HEK293 (cell line): ENCODE measurements at regions not wholly inside any gene's neighbourhood (a gene's known extent, or its start where the extent isn't known, plus 50 kb on each side); places are given as distances from the start of the nearest gene placed in this dataset.

Experiments used
- CTCF ChIA-PET: fragments of 350-600 bp; formaldehyde crosslinking; extraction: SDS; loops from one replicate; lab custom pipeline; 2021; ENCODE audit warnings: antibody characterized with exemption; lab: Yijun Ruan, JAX
- POLR2A ChIA-PET: fragments of 300-600 bp; formaldehyde crosslinking; extraction: SDS; loops from one replicate; lab custom pipeline; 2020; ENCODE audit warnings: antibody characterized with exemption, inconsistent platforms; lab: Yijun Ruan, JAX
- H3K27ac ChIP-seq: fragments of 200-500 bp; sonication (Bioruptor generic); 2 replicates; pipeline ENCODE4 v1.5.1; 2014; ENCODE audit warnings: low read depth, low read length, control low read depth, inconsistent platforms; ENCODE audit errors: extremely low read depth
- H3K36me3 ChIP-seq, 2 experiments: fragments of 200-500 bp in 1 of 2; sonication (Bioruptor generic) in 1 of 2; 1 replicate in 1 of 2; 2 replicates in 1 of 2; pipeline ENCODE4 v1.5.1; 2014 to 2017; ENCODE audit warnings: inconsistent platforms in 2 of 2, low read length in 2 of 2; ENCODE audit not compliant: control insufficient read depth in 2 of 2, insufficient read depth in 1 of 2
- H3K4me1 ChIP-seq: fragments of 200-500 bp; sonication (Bioruptor generic); 2 replicates; pipeline ENCODE4 v1.5.1; 2014; ENCODE audit warnings: mild to moderate bottlenecking, low read length, inconsistent platforms; ENCODE audit not compliant: control insufficient read depth, insufficient read depth
- H3K4me3 ChIP-seq: 2 replicates; pipeline ENCODE4 v1.5.1; 2011; ENCODE audit warnings: low read depth, mild to moderate bottlenecking, control low read depth, low read length, moderate library complexity
- H3K9me3 ChIP-seq: fragments of 200-500 bp; sonication (Bioruptor generic); 2 replicates; pipeline ENCODE4 v1.5.1; 2014; ENCODE audit warnings: low read depth, low read length, inconsistent platforms; ENCODE audit not compliant: control insufficient read depth, insufficient read depth
- BCL11B ChIP-seq: fragments of 450-650 bp; formaldehyde crosslinking; IDR thresholded peaks from 2 replicates; pipeline ENCODE4 v1.5.1; 2016; ENCODE audit warnings: low read depth, missing biosample characterization, missing genetic modification characterization
- HIC1 ChIP-seq: fragments of 450-650 bp; formaldehyde crosslinking; IDR thresholded peaks from 2 replicates; pipeline ENCODE4 v1.5.1; 2016; ENCODE audit warnings: missing biosample characterization, missing genetic modification characterization
- IKZF3 ChIP-seq: fragments of 450-650 bp; IDR thresholded peaks from 2 replicates; pipeline ENCODE4 v1.5.0; 2018; ENCODE audit warnings: missing biosample characterization, mild to moderate bottlenecking, missing genetic modification characterization, moderate library complexity
- KLF7 ChIP-seq: fragments of 450-650 bp; formaldehyde crosslinking; IDR thresholded peaks from 2 replicates; pipeline ENCODE4 v1.5.1; 2016; ENCODE audit warnings: missing biosample characterization, missing genetic modification characterization, borderline replicate concordance
- MZF1 ChIP-seq: fragments of 450-650 bp; formaldehyde crosslinking; IDR thresholded peaks from 2 replicates; pipeline ENCODE4 v1.5.1; 2017; ENCODE audit warnings: missing biosample characterization, missing genetic modification characterization, borderline replicate concordance
- PATZ1 ChIP-seq: fragments of 450-650 bp; formaldehyde crosslinking; IDR thresholded peaks from 2 replicates; pipeline ENCODE4 v1.5.1; 2016; ENCODE audit warnings: missing biosample characterization, missing genetic modification characterization
- SCRT1 ChIP-seq: fragments of 450-650 bp; formaldehyde crosslinking; IDR thresholded peaks from 2 replicates; pipeline ENCODE4 v1.5.1; 2016; ENCODE audit warnings: missing biosample characterization, missing genetic modification characterization, borderline replicate concordance
- SP2 ChIP-seq: fragments of 450-650 bp; formaldehyde crosslinking; IDR thresholded peaks from 2 replicates; pipeline ENCODE4 v1.5.1; 2016; ENCODE audit warnings: missing biosample characterization, missing genetic modification characterization
- TCF7L2 ChIP-seq: IDR thresholded peaks from 2 replicates; pipeline ENCODE4 v1.6.1; 2011; ENCODE audit warnings: low read depth, mild to moderate bottlenecking, inconsistent platforms, low read length, moderate library complexity, borderline replicate concordance
- ZBTB20 ChIP-seq: fragments of 450-650 bp; formaldehyde crosslinking; IDR thresholded peaks from 2 replicates; pipeline ENCODE4 v1.5.1; 2016; ENCODE audit warnings: missing biosample characterization, missing genetic modification characterization
- ZNF132 ChIP-seq: fragments of 450-650 bp; formaldehyde crosslinking; IDR thresholded peaks from 2 replicates; pipeline ENCODE4 v1.5.1; 2017; ENCODE audit warnings: missing biosample characterization, missing genetic modification characterization, borderline replicate concordance
- ZNF174 ChIP-seq: fragments of 450-650 bp; formaldehyde crosslinking; IDR thresholded peaks from 2 replicates; pipeline ENCODE4 v1.5.0; 2017; ENCODE audit warnings: missing biosample characterization, mild to moderate bottlenecking, missing genetic modification characterization
- ZNF184 ChIP-seq: fragments of 450-650 bp; IDR thresholded peaks from 2 replicates; pipeline ENCODE4 v1.5.1; 2018; ENCODE audit warnings: missing biosample characterization, mild to moderate bottlenecking, missing genetic modification characterization
- ZNF214 ChIP-seq: fragments of 450-650 bp; formaldehyde crosslinking; IDR thresholded peaks from 2 replicates; pipeline ENCODE4 v1.5.1; 2017; ENCODE audit warnings: missing biosample characterization, mild to moderate bottlenecking, missing genetic modification characterization, borderline replicate concordance
- ZNF248 ChIP-seq: fragments of 450-650 bp; formaldehyde crosslinking; IDR thresholded peaks from 2 replicates; pipeline ENCODE4 v1.5.1; 2017; ENCODE audit warnings: missing biosample characterization, missing genetic modification characterization
- ZNF266 ChIP-seq: fragments of 450-650 bp; formaldehyde crosslinking; IDR thresholded peaks from 2 replicates; pipeline ENCODE4 v1.5.1; 2016; ENCODE audit warnings: missing biosample characterization, missing genetic modification characterization, low read depth
- ZNF354C ChIP-seq: fragments of 450-650 bp; formaldehyde crosslinking; IDR thresholded peaks from 2 replicates; pipeline ENCODE4 v1.5.1; 2016; ENCODE audit warnings: missing biosample characterization, missing genetic modification characterization, low read depth, borderline replicate concordance
- ZNF514 ChIP-seq: fragments of 450-650 bp; formaldehyde crosslinking; IDR thresholded peaks from 2 replicates; pipeline ENCODE4 v1.5.1; 2016; ENCODE audit warnings: missing biosample characterization, missing genetic modification characterization
- ZNF521 ChIP-seq: fragments of 450-650 bp; formaldehyde crosslinking; IDR thresholded peaks from 2 replicates; pipeline ENCODE4 v1.5.1; 2017; ENCODE audit warnings: missing biosample characterization, mild to moderate bottlenecking, missing genetic modification characterization
- ZNF580 ChIP-seq: fragments of 450-650 bp; formaldehyde crosslinking; IDR thresholded peaks from 2 replicates; pipeline ENCODE4 v1.5.1; 2016; ENCODE audit warnings: missing biosample characterization, missing genetic modification characterization
- ZNF660 ChIP-seq: fragments of 450-650 bp; IDR thresholded peaks from 2 replicates; pipeline ENCODE4 v1.5.1; 2018; ENCODE audit warnings: missing biosample characterization, mild to moderate bottlenecking, missing genetic modification characterization
- ZNF677 ChIP-seq: fragments of 450-650 bp; IDR thresholded peaks from 2 replicates; pipeline ENCODE4 v1.5.0; 2018; ENCODE audit warnings: missing biosample characterization, mild to moderate bottlenecking, missing genetic modification characterization, moderate library complexity
- ZNF701 ChIP-seq: fragments of 450-650 bp; formaldehyde crosslinking; IDR thresholded peaks from 2 replicates; pipeline ENCODE4 v1.5.1; 2016; ENCODE audit warnings: missing biosample characterization, missing genetic modification characterization
- ZNF707 ChIP-seq: fragments of 450-650 bp; formaldehyde crosslinking; IDR thresholded peaks from 2 replicates; pipeline ENCODE4 v1.5.1; 2016; ENCODE audit warnings: missing biosample characterization, missing genetic modification characterization
- ZNF837 ChIP-seq: fragments of 450-650 bp; formaldehyde crosslinking; IDR thresholded peaks from 2 replicates; pipeline ENCODE4 v1.5.1; 2016; ENCODE audit warnings: missing biosample characterization, missing genetic modification characterization
- ZNF843 ChIP-seq: fragments of 450-650 bp; formaldehyde crosslinking; IDR thresholded peaks from 2 replicates; pipeline ENCODE4 v1.5.1; 2016; ENCODE audit warnings: missing biosample characterization, missing genetic modification characterization
- ZSCAN18 ChIP-seq: fragments of 450-650 bp; formaldehyde crosslinking; IDR thresholded peaks from 2 replicates; pipeline ENCODE4 v1.5.1; 2016; ENCODE audit warnings: missing biosample characterization, missing genetic modification characterization
- ZSCAN30 ChIP-seq: fragments of 450-650 bp; IDR thresholded peaks from 2 replicates; pipeline ENCODE4 v1.5.1; 2018; ENCODE audit warnings: missing biosample characterization, mild to moderate bottlenecking, missing genetic modification characterization, moderate library complexity
- ZSCAN4 ChIP-seq: fragments of 450-650 bp; formaldehyde crosslinking; IDR thresholded peaks from 2 replicates; pipeline ENCODE4 v1.5.1; 2017; ENCODE audit warnings: missing biosample characterization, missing genetic modification characterization

- no peak for TF ChIP-seq SP2 (tag by site-specific recombination)
- no peak for TF ChIP-seq ZNF174 (tag by site-specific recombination)
- TF ChIP-seq ZNF677 (tag by site-specific recombination) = no peak
- TF ChIP-seq ZNF660 (tag by site-specific recombination) = no peak
- no peak for TF ChIP-seq ZNF521 (tag by site-specific recombination)
- no peak for TF ChIP-seq ZNF580
- TF ChIP-seq TCF7L2 = no peak
Measured at GRCh38 chr16:76955629-76956028, 235.4 kb upstream of the MON1B start (continued).

GRCh38 chr16:76956394-76956793, 234.6 kb upstream of the MON1B start:
- POLR2A ChIA-PET = no interaction called here
- no peaks in the 10 kb centered on the region for H3K4me1 ChIP-seq
- TF ChIP-seq ZSCAN30 (tag by site-specific recombination) = no peak
- no peak for TF ChIP-seq ZNF354C (tag by site-specific recombination)
- TF ChIP-seq ZSCAN4 = no peak
- no peak for TF ChIP-seq ZSCAN18 (tag by site-specific recombination)
- no peak for TF ChIP-seq ZNF266 (tag by site-specific recombination)
- no peak for TF ChIP-seq KLF7 (tag by site-specific recombination)
- no peak for TF ChIP-seq ZBTB20 (tag by site-specific recombination)
- no peak for TF ChIP-seq ZNF843 (tag by site-specific recombination)
- TF ChIP-seq ZNF837 = no peak
- TF ChIP-seq BCL11B = no peak
- no peak for TF ChIP-seq ZNF701 (tag by site-specific recombination)
- TF ChIP-seq PATZ1 (tag by site-specific recombination) = no peak
- no peak for TF ChIP-seq ZNF707 (tag by site-specific recombination)
- TF ChIP-seq, all 188 proteins: peak for 0
- CTCF ChIA-PET = no interaction called here
- no peak overlapping the region for H3K27ac ChIP-seq
- no peaks in the 10 kb centered on the region for H3K9me3 ChIP-seq
- no peaks in the 10 kb centered on the region for H3K36me3 ChIP-seq
- no peak overlapping the region for H3K4me3 ChIP-seq

GRCh38 chr16:76956841-76957240, 234.1 kb upstream of the MON1B start:
- Histone ChIP-seq H3K4me3 (no peak overlapping the region), H3K27ac (no peak overlapping the region), H3K36me3 (no peaks in the 10 kb centered on the region), H3K9me3 (no peaks in the 10 kb centered on the region), H3K4me1 (no peaks in the 10 kb centered on the region)
- POLR2A ChIA-PET = no interaction called here
- CTCF ChIA-PET = no interaction called here
- TF ChIP-seq ZNF514 (no peak), ZNF214 (no peak), IKZF3 (tag by site-specific recombination) (no peak), ZNF184 (no peak), MZF1 (tag by site-specific recombination) (no peak), ZNF248 (tag by site-specific recombination) (no peak), ZNF132 (tag by site-specific recombination) (no peak), SCRT1 (tag by site-specific recombination) (no peak), ZNF354C (tag by site-specific recombination) (no peak), HIC1 (tag by site-specific recombination) (no peak)
